H54 (cell line): ENCODE measurements at regions not wholly inside any gene's neighbourhood (a gene's known extent, or its start where the extent isn't known, plus 50 kb on each side); places are given as distances from the start of the nearest gene placed in this dataset.

Experiments used
- DNase-seq: peaks from one replicate; pipeline ENCODE4 v3.0.0; 2011; ENCODE audit warnings: low spot score, mixed read lengths; ENCODE audit not compliant: insufficient read length
- FAIRE-seq: peaks from 3 replicates; lab custom pipeline; 2011; peaks lifted over from hg19 to GRCh38; lab: Jason Lieb, UNC
- POLR2A ChIP-seq: IDR thresholded peaks from 2 replicates; pipeline ENCODE4 v1.6.1; 2011; ENCODE audit warnings: low read depth, mild to moderate bottlenecking, low read length

DNA sequence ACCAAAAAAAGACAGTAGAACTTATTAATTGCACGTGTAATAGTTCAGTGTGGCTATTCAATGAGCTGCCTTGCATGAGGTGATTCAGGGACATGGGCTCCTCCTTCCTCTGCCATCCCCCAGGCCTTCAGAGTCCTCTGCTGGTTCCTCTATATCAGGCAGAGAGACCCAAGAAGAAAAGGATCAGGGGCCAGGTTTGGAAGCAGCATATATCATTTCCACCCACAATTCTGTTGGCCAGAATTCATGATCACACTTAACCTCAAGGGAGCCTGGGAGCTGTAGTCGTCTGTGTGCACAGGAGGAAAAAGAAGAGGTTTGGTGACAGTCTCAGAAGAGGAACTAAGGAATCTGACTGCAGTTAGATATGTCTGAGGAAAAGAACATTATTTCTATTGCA is 114.0 kb upstream of the GLS start:
- TF ChIP-seq POLR2A = no peak
- DNase-seq (no peak), FAIRE-seq (peak; percentile 67)

GRCh38 chr2:190767821-190768220 is 112.8 kb upstream of the GLS start:
- no peak for DNase-seq

GRCh38 chr2:190769258-190769657 is 111.4 kb upstream of the GLS start:
- no peak for TF ChIP-seq POLR2A
- FAIRE-seq (no peak), DNase-seq (no peak)

More at GRCh38 chr2:190767821-190768220, 112.8 kb upstream of the GLS start:
- TF ChIP-seq POLR2A = no peak
- FAIRE-seq = no peak

DNA sequence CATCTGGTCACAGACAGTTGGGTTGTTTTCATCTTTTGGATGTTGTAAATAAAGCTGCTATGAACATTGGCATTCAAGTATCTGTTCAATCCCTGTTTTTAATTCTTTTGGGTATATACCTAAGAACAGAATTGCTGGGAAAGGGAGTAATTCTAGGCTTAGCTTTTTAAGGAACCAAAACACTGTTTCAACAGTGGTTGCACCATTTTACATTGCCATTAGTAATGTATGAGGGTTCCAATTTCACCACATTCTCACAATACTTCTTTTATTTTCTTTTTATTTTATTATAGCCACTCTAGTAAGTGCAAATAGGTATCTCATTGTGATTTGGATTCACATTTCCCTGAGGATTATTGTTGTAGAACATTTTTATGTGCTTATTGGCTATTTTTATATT is 108.9 kb upstream of the GLS start:
- no peak for FAIRE-seq
- no peak for TF ChIP-seq POLR2A
- no peak for DNase-seq

DNA sequence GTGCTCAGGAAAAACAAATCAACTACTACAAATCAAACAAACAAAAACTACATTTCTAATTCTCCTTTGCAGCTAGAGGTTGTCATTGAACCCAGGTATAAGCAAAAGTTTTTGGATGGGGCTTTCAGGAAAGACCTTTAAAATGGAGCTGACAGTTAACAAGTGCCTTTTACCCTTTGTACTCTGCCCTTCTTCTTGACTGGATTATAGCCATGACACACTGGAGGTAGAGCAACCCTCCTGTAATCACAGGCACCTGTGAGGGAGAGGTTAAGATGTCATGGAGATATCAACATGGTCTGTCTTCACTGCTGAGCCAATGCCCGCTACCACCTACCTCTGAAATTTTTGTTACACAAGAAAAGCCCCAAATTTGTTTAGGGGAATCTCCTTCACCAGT is 100.0 kb upstream of the GLS start:
- FAIRE-seq = no peak
- DNase-seq = no peak
- TF ChIP-seq POLR2A = no peak

- TF ChIP-seq POLR2A = no peak
- DNase-seq = peak; percentile 33
- FAIRE-seq = no peak
These were observed 98.9 kb upstream of the GLS start for GRCh38 chr2:190781604-190782198.

- TF ChIP-seq POLR2A = no peak
- FAIRE-seq (peak; percentile 52), DNase-seq (no peak)
These were observed 98.4 kb upstream of the GLS start for GRCh38 chr2:190782264-190782663.

- TF ChIP-seq POLR2A = no peak
- DNase-seq = no peak
- no peak for FAIRE-seq
These were observed 96.9 kb upstream of the GLS start for GRCh38 chr2:190783513-190784263.

GRCh38 chr2:190785334-190785733 is 95.3 kb upstream of the GLS start:
- FAIRE-seq (no peak), DNase-seq (no peak)
- no peak for TF ChIP-seq POLR2A

GRCh38 chr2:190786404-190787166 is 94.0 kb upstream of the GLS start:
- no peak for DNase-seq
- TF ChIP-seq POLR2A = no peak
- no peak for FAIRE-seq

GRCh38 chr2:190787743-190788235 is 92.8 kb upstream of the GLS start:
- no peak for DNase-seq
- no peak for TF ChIP-seq POLR2A
- no peak for FAIRE-seq

GRCh38 chr2:190789074-190790004 is 91.3 kb upstream of the GLS start:
- DNase-seq (no peak), FAIRE-seq (no peak)
- no peak for TF ChIP-seq POLR2A

DNA sequence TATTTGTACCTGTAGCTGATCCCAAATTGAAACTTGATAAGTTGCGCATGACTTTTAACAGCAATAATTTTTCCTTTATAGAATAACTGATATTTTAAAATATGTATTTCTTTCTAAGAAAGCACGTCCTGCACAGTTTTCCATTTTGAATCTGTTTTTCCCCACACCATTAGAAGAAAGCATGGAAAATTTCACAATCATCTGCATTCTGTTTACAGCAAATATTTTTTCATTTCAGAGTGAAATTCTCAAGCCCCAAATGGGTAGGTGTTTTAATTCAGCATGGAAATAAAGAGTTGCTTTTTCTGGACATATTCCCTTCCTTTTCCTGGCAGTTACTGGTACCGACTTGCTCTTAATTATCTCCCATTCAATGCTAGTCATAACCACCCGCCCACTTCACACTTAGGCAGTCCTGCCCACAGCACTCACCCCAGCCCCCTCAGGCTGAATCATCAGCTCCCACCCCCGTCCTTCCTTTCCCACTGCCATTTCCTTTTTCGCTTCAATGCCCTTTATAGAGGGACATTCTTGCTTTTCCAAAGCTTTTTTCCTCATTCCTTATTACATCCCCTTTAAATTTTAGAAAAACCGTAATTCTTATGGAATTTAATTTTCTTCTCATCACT is 89.2 kb upstream of the GLS start:
- DNase-seq = no peak
- peak; percentile 82 for FAIRE-seq
- TF ChIP-seq POLR2A = no peak
